BJ (cell line): ENCODE measurements at regions not wholly inside any gene's neighbourhood (a gene's known extent, or its start where the extent isn't known, plus 50 kb on each side); places are given as distances from the start of the nearest gene placed in this dataset.

Experiments used
- CTCF ChIA-PET: fragments of 350-600 bp; formaldehyde crosslinking; extraction: SDS; loops from one replicate; lab custom pipeline; 2021; ENCODE audit warnings: antibody characterized with exemption, inconsistent platforms; lab: Yijun Ruan, JAX
- POLR2A ChIA-PET: fragments of 300-600 bp; sonication (Branson Sonifier 250); formaldehyde crosslinking; extraction: SDS; loops from one replicate; lab custom pipeline; 2021; ENCODE audit warnings: antibody characterized with exemption; lab: Charles Lee
- DNase-seq: peaks from one replicate; pipeline ENCODE4 v3.0.0-alpha.2; 2011; ENCODE audit warnings: low read depth
- H3K27me3 ChIP-seq: 2 replicates; pipeline ENCODE4 v1.6.0; 2011; ENCODE audit warnings: low read length; ENCODE audit not compliant: control insufficient read depth, insufficient read depth
- H3K36me3 ChIP-seq: 2 replicates; pipeline ENCODE4 v1.5.1; 2011; ENCODE audit warnings: low read length; ENCODE audit not compliant: control insufficient read depth, insufficient read depth
- H3K4me3 ChIP-seq: 2 replicates; pipeline ENCODE4 v1.5.1; 2011; ENCODE audit warnings: low read depth, mild to moderate bottlenecking, control low read depth, low read length
- CTCF ChIP-seq: IDR thresholded peaks from 2 replicates; pipeline ENCODE4 v1.5.1; 2011; ENCODE audit warnings: low read depth, mild to moderate bottlenecking, control low read depth, inconsistent platforms, low read length, moderate library complexity; ENCODE audit not compliant: insufficient read depth

GRCh38 chr18:75116165-75116564 lies 92.8 kb downstream of the PTGR3 start:
- Histone ChIP-seq H3K36me3 (no peaks in the 10 kb centered on the region), H3K4me3 (no peak overlapping the region), H3K27me3 (peaks cover 1% of the 10 kb centered on the region; the same call in 1 of the 2 replicates)
- no peak for DNase-seq
- no peak for TF ChIP-seq CTCF
- CTCF ChIA-PET: no interaction called here
- POLR2A ChIA-PET: no interaction called here

GRCh38 chr18:75115514-75115913 lies 93.4 kb downstream of the PTGR3 start:
- Histone ChIP-seq H3K36me3 (no peaks in the 10 kb centered on the region), H3K27me3 (no peaks in the 10 kb centered on the region), H3K4me3 (no peak overlapping the region)
- POLR2A ChIA-PET: no interaction called here
- DNase-seq: no peak
- CTCF ChIA-PET: no interaction called here
- no peak for TF ChIP-seq CTCF
